ENCODE measurements at regions not wholly inside any gene's neighbourhood (a gene's known extent, or its start where the extent isn't known, plus 50 kb on each side); places are given as distances from the start of the nearest gene placed in this dataset.

- ATAC-seq (ENCODE audit: low read depth) (no peak), DNase-seq (no peak)
- TF ChIP-seq CTCF (IDR thresholded peaks at IDR 0.05) = no peak
- TF ChIP-seq EZH2 (IDR thresholded peaks at IDR 0.05; ENCODE audit: borderline replicate concordance, insufficient read depth, low read depth, low read length, poor library complexity, severe bottlenecking) = no peak
- no peak overlapping the region for H3K4me2 ChIP-seq (replicated peaks; ENCODE audit: low read depth, low read length, poor library complexity, severe bottlenecking)
- H4K20me1 ChIP-seq (ENCODE audit: control insufficient read depth, insufficient read depth, low read length, poor library complexity, severe bottlenecking) = no peaks in the 10 kb centered on the region
- peaks cover 8% of the 10 kb centered on the region for H3K27me3 Mint-ChIP-seq
- H3K9me3 ChIP-seq (ENCODE audit: control extremely low read depth in 1 of 3, control insufficient read depth in 2 of 3, insufficient read depth in 1 of 3, low read length in 2 of 3) = no peaks in the 10 kb centered on the region
- no peaks in the 10 kb centered on the region for H3K4me1 ChIP-seq (ENCODE audit: control insufficient read depth in 2 of 2, insufficient read depth in 2 of 2, low read length in 2 of 2)
- ChIA-PET CTCF (no interaction called here), POLR2A (no interaction called here)
- no peak overlapping the region for H3K4me3 Mint-ChIP-seq
- no peaks in the 10 kb centered on the region for H3K36me3 ChIP-seq (replicated peaks in 1 of 2; ENCODE audit: control extremely low read depth in 1 of 2, control insufficient read depth in 1 of 2, extremely low read depth in 1 of 2, insufficient read depth in 2 of 2, low read length in 1 of 2)
- no peaks in the 10 kb centered on the region for H3K9me3 Mint-ChIP-seq (ENCODE audit: insufficient read depth)
- H3K27ac Mint-ChIP-seq = no peak overlapping the region
- H3K27me3 ChIP-seq (replicated peaks in 1 of 4; ENCODE audit: control extremely low read depth in 1 of 4, control insufficient read depth in 3 of 4, insufficient read depth in 4 of 4, low read length in 3 of 4) = no peaks in the 10 kb centered on the region
- no peak overlapping the region for H2AFZ ChIP-seq (ENCODE audit: insufficient read depth, low read depth, low read length, poor library complexity, severe bottlenecking)
- intact Hi-C loops (cut with micrococcal nuclease) = no loop called here
- no peak overlapping the region for H3K27ac ChIP-seq (ENCODE audit: low read length in 2 of 2)
- H3K79me2 ChIP-seq (ENCODE audit: control insufficient read depth, insufficient read depth, low read length) = no peaks in the 10 kb centered on the region
- H3K9ac ChIP-seq (ENCODE audit: low read length) = no peak overlapping the region
- no peaks in the 10 kb centered on the region for H3K4me1 Mint-ChIP-seq
- H3K4me3 ChIP-seq (ENCODE audit: control extremely low read depth in 1 of 5, extremely low read depth in 1 of 5, insufficient read depth in 1 of 5, low read depth in 2 of 5, low read length in 4 of 5) = no peak overlapping the region
Observed at GRCh38 chr4:82071951-82072350, 301.8 kb downstream of the HNRNPD start.

GRCh38 chr4:82069883-82070638 lies 303.7 kb downstream of the HNRNPD start:
- H3K36me3 ChIP-seq (replicated peaks in 1 of 2; ENCODE audit: control extremely low read depth in 1 of 2, control insufficient read depth in 1 of 2, extremely low read depth in 1 of 2, insufficient read depth in 2 of 2, low read length in 1 of 2) = no peaks in the 10 kb centered on the region
- Mint-ChIP-seq H3K9me3 (ENCODE audit: insufficient read depth) (no peaks in the 10 kb centered on the region), H3K27ac (no peak overlapping the region), H3K4me1 (no peaks in the 10 kb centered on the region), H3K27me3 (peaks cover 12% of the 10 kb centered on the region), H3K4me3 (no peak overlapping the region)
- ChIA-PET CTCF (no interaction called here), POLR2A (no interaction called here)
- H3K4me2 ChIP-seq (replicated peaks; ENCODE audit: low read depth, low read length, poor library complexity, severe bottlenecking) = no peak overlapping the region
- TF ChIP-seq CTCF (IDR thresholded peaks at IDR 0.05) = no peak
- TF ChIP-seq EZH2 (IDR thresholded peaks at IDR 0.05; ENCODE audit: borderline replicate concordance, insufficient read depth, low read depth, low read length, poor library complexity, severe bottlenecking) = no peak
- no peaks in the 10 kb centered on the region for H3K4me1 ChIP-seq (ENCODE audit: control insufficient read depth in 2 of 2, insufficient read depth in 2 of 2, low read length in 2 of 2)
- H3K27me3 ChIP-seq (replicated peaks in 1 of 4; ENCODE audit: control extremely low read depth in 1 of 4, control insufficient read depth in 3 of 4, insufficient read depth in 4 of 4, low read length in 3 of 4) = no peaks in the 10 kb centered on the region
- WGBS (ENCODE audit: insufficient coverage) = 100% methylated on average over 2 of the region's 4 CpGs
- H3K79me2 ChIP-seq (ENCODE audit: control insufficient read depth, insufficient read depth, low read length) = no peaks in the 10 kb centered on the region
- intact Hi-C loops (cut with micrococcal nuclease) = no loop called here
- DNase-seq = no peak
- ATAC-seq (ENCODE audit: low read depth) = no peak
- no peak overlapping the region for H3K27ac ChIP-seq (ENCODE audit: low read length in 2 of 2)
- peaks cover 0 to 1% (median 0%) of the 10 kb centered on the region in 3 donors for H3K9me3 ChIP-seq (ENCODE audit: control extremely low read depth in 1 of 3, control insufficient read depth in 2 of 3, insufficient read depth in 1 of 3, low read length in 2 of 3)
- H3K9ac ChIP-seq (ENCODE audit: low read length) = no peak overlapping the region
- no peak overlapping the region for H2AFZ ChIP-seq (ENCODE audit: insufficient read depth, low read depth, low read length, poor library complexity, severe bottlenecking)
- H4K20me1 ChIP-seq (ENCODE audit: control insufficient read depth, insufficient read depth, low read length, poor library complexity, severe bottlenecking) = no peaks in the 10 kb centered on the region
- no peak overlapping the region for H3K4me3 ChIP-seq (ENCODE audit: control extremely low read depth in 1 of 5, extremely low read depth in 1 of 5, insufficient read depth in 1 of 5, low read depth in 2 of 5, low read length in 4 of 5)
